ENCODE measurements at regions not wholly inside any gene's neighbourhood (a gene's known extent, or its start where the extent isn't known, plus 50 kb on each side); places are given as distances from the start of the nearest gene placed in this dataset.
"Not testable (repeated sequence)": the region's sequence is repeated elsewhere in the genome, so short reads cannot be mapped to it uniquely, and the experiment has no call there.

DNA sequence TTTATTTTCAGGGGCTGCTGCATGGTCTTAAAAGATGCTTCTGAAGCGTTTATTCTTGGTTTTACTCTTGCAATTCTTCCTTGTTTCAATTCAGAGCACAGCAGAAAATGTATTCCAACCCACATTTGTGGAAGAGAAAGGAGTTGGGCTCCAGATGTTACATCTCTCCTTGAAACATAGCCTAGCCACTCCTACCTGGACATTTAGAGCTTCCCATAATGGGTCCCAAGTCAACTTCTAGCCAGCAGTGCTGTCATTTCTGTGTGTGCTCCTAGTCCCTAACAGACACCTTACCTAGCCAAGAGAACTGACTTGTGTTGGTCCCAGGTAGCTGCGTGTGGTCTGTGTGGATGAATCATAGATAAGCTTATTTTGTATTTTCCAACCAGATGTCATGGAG lies 61.2 kb upstream of the ANKRD55 start:
- Histone ChIP-seq H3K27me3 (ENCODE audit: insufficient read depth, low read length) (peaks cover 4% of the 10 kb centered on the region), H3K4me2 (ENCODE audit: insufficient read depth, low read length) (no peak overlapping the region), H3K27ac (ENCODE audit: low read depth, low read length) (no peak overlapping the region), H2AFZ (ENCODE audit: low read length) (no peak overlapping the region), H3K36me3 (ENCODE audit: insufficient read depth, low read length) (no peaks in the 10 kb centered on the region), H3K79me2 (ENCODE audit: insufficient read depth, low read length) (no peaks in the 10 kb centered on the region), H3K9me3 (ENCODE audit: low read depth, low read length) (no peaks in the 10 kb centered on the region), H3K4me3 (ENCODE audit: insufficient read depth, low read length) (no peak overlapping the region), H4K20me1 (ENCODE audit: insufficient read depth, low read length) (no peaks in the 10 kb centered on the region), H3K4me1 (ENCODE audit: insufficient read depth, low read length) (peaks cover 9% of the 10 kb centered on the region)
- TF ChIP-seq, protein P1, sequence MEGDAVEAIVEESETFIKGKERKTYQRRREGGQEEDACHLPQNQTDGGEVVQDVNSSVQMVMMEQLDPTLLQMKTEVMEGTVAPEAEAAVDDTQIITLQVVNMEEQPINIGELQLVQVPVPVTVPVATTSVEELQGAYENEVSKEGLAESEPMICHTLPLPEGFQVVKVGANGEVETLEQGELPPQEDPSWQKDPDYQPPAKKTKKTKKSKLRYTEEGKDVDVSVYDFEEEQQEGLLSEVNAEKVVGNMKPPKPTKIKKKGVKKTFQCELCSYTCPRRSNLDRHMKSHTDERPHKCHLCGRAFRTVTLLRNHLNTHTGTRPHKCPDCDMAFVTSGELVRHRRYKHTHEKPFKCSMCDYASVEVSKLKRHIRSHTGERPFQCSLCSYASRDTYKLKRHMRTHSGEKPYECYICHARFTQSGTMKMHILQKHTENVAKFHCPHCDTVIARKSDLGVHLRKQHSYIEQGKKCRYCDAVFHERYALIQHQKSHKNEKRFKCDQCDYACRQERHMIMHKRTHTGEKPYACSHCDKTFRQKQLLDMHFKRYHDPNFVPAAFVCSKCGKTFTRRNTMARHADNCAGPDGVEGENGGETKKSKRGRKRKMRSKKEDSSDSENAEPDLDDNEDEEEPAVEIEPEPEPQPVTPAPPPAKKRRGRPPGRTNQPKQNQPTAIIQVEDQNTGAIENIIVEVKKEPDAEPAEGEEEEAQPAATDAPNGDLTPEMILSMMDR (IDR thresholded peaks at IDR 0.05; ENCODE audit: extremely low read depth, low read depth, low read length), result no peak
- DNase-seq (ENCODE audit: insufficient read length, low spot score, missing footprints), result no peak

- H4K20me1 ChIP-seq (ENCODE audit: insufficient read depth, low read length), result not testable (repeated sequence)
Observed at GRCh38 chr5:56292874-56293273, 59.7 kb upstream of the ANKRD55 start.

DNA sequence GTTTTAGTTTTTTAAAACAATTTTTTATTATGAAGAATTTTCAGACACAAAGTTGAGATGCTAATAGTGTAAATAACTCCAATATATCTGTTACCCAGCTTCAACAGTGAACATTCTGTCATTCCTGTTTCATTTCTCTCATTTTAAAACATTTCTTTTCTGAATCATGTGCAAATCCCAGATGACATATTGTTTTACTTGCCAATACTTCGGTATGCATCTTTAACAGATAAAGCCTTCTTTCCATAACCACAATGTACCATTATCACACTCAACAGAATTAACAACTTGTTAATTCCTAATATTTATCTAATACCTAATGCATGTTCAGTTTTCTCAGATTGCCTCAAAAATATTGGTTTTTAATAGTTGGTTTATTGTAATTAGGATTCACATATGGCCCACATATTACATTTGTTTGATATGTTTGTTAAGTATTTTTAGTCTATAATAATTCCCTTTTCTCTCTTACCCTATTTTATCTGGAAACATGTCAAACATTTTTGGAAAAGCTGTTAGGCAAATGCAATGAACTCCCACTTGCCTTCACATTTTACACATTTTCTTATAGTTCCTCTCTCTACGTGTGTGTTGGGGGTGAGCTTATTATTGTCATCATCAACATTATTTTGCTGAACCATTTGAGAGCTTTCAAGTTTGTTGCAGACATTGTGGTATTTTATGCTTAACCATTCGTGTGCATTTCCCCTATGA lies 58.7 kb upstream of the ANKRD55 start:
- Histone ChIP-seq H3K9me3 (ENCODE audit: low read depth, low read length) (no peaks in the 10 kb centered on the region), H3K4me3 (ENCODE audit: insufficient read depth, low read length) (no peak overlapping the region), H4K20me1 (ENCODE audit: insufficient read depth, low read length) (no peaks in the 10 kb centered on the region), H3K79me2 (ENCODE audit: insufficient read depth, low read length) (no peaks in the 10 kb centered on the region), H3K4me2 (ENCODE audit: insufficient read depth, low read length) (no peak overlapping the region), H3K27ac (ENCODE audit: low read depth, low read length) (no peak overlapping the region), H3K27me3 (ENCODE audit: insufficient read depth, low read length) (peaks cover 4% of the 10 kb centered on the region), H3K36me3 (ENCODE audit: insufficient read depth, low read length) (no peaks in the 10 kb centered on the region), H3K4me1 (ENCODE audit: insufficient read depth, low read length) (peaks cover 9% of the 10 kb centered on the region), H2AFZ (ENCODE audit: low read length) (no peak overlapping the region)
- DNase-seq (ENCODE audit: insufficient read length, low spot score, missing footprints), result peak; percentile 83
- TF ChIP-seq, protein P1 (IDR thresholded peaks at IDR 0.05; ENCODE audit: extremely low read depth, low read depth, low read length), result no peak

More at GRCh38 chr5:56292874-56293273, 59.7 kb upstream of the ANKRD55 start:
- H3K27ac ChIP-seq (ENCODE audit: low read depth, low read length); H3K36me3 ChIP-seq (ENCODE audit: insufficient read depth, low read length); DNase-seq (ENCODE audit: insufficient read length, low spot score, missing footprints); H3K4me3 ChIP-seq (ENCODE audit: insufficient read depth, low read length); H3K4me1 ChIP-seq (ENCODE audit: insufficient read depth, low read length); H3K27me3 ChIP-seq (ENCODE audit: insufficient read depth, low read length); H3K4me2 ChIP-seq (ENCODE audit: insufficient read depth, low read length); H3K79me2 ChIP-seq (ENCODE audit: insufficient read depth, low read length); H3K9me3 ChIP-seq (ENCODE audit: low read depth, low read length); H2AFZ ChIP-seq (ENCODE audit: low read length): not testable (repeated sequence)

- Histone ChIP-seq H4K20me1 (ENCODE audit: insufficient read depth, low read length) (no peaks in the 10 kb centered on the region), H3K4me1 (ENCODE audit: insufficient read depth, low read length) (peaks cover 9% of the 10 kb centered on the region), H3K27ac (ENCODE audit: low read depth, low read length) (no peak overlapping the region), H3K79me2 (ENCODE audit: insufficient read depth, low read length) (no peaks in the 10 kb centered on the region), H3K9me3 (ENCODE audit: low read depth, low read length) (no peaks in the 10 kb centered on the region), H3K27me3 (ENCODE audit: insufficient read depth, low read length) (peaks cover 4% of the 10 kb centered on the region), H3K36me3 (ENCODE audit: insufficient read depth, low read length) (no peaks in the 10 kb centered on the region), H2AFZ (ENCODE audit: low read length) (no peak overlapping the region), H3K4me2 (ENCODE audit: insufficient read depth, low read length) (no peak overlapping the region), H3K4me3 (ENCODE audit: insufficient read depth, low read length) (no peak overlapping the region)
- TF ChIP-seq, protein P1 (IDR thresholded peaks at IDR 0.05; ENCODE audit: extremely low read depth, low read depth, low read length), result no peak
- DNase-seq (ENCODE audit: insufficient read length, low spot score, missing footprints), result peak; percentile 44
Observed at GRCh38 chr5:56291079-56291643, 58.0 kb upstream of the ANKRD55 start.

All from osteoblast (primary cell).